GM12873 (cell line): ENCODE measurements at regions not wholly inside any gene's neighbourhood (a gene's known extent, or its start where the extent isn't known, plus 50 kb on each side); places are given as distances from the start of the nearest gene placed in this dataset.

Experiments used
- CTCF ChIP-seq: IDR thresholded peaks from 2 replicates; pipeline ENCODE4 v1.5.1; 2012; ENCODE audit warnings: low read depth, mild to moderate bottlenecking, moderate library complexity, low read length, control low read depth; ENCODE audit not compliant: insufficient read depth; ENCODE audit errors: missing control alignments

- no peak for TF ChIP-seq CTCF
Observed at GRCh38 chr5:136467632-136468031, 102.3 kb upstream of the TRPC7 start.

GRCh38 chr5:136466041-136466415 lies 100.7 kb upstream of the TRPC7 start:
- TF ChIP-seq CTCF = no peak

- no peak for TF ChIP-seq CTCF
Observed at GRCh38 chr5:136458481-136458880, 93.1 kb upstream of the TRPC7 start.

GRCh38 chr5:136457390-136458013 lies 92.2 kb upstream of the TRPC7 start:
- TF ChIP-seq CTCF = no peak

- TF ChIP-seq CTCF = no peak
Observed at GRCh38 chr5:136455409-136455808, 90.1 kb upstream of the TRPC7 start.

- no peak for TF ChIP-seq CTCF
Observed at GRCh38 chr5:136453986-136454758, 88.8 kb upstream of the TRPC7 start.

GRCh38 chr5:136453199-136453598 lies 87.9 kb upstream of the TRPC7 start:
- TF ChIP-seq CTCF = no peak
